Mesodermal cell (in vitro differentiated cells): ENCODE measurements at regions not wholly inside any gene's neighbourhood (a gene's known extent, or its start where the extent isn't known, plus 50 kb on each side); places are given as distances from the start of the nearest gene placed in this dataset.

Experiments used
- H3K27ac ChIP-seq: 2 replicates; pipeline ENCODE4 v1.7.0; 2013; ENCODE audit warnings: mild to moderate bottlenecking, low read depth, low read length, moderate library complexity; ENCODE audit not compliant: severe bottlenecking
- H3K36me3 ChIP-seq: 2 replicates; pipeline ENCODE4 v1.7.1; 2013; ENCODE audit warnings: mild to moderate bottlenecking, low read length, moderate library complexity; ENCODE audit not compliant: control insufficient read depth, insufficient read depth
- H3K4me1 ChIP-seq: one replicate; pipeline ENCODE4 v1.7.1; 2013; ENCODE audit warnings: mild to moderate bottlenecking, low read length; ENCODE audit not compliant: insufficient read depth, control insufficient read depth, poor library complexity, severe bottlenecking
- H3K4me3 ChIP-seq: 2 replicates; pipeline ENCODE4 v1.7.0; 2013; ENCODE audit warnings: low read length, control low read depth, mild to moderate bottlenecking; ENCODE audit not compliant: insufficient read depth, poor library complexity, severe bottlenecking; ENCODE audit errors: extremely low read depth
- H3K9me3 ChIP-seq: 2 replicates; pipeline ENCODE4 v1.7.1; 2013; ENCODE audit warnings: mild to moderate bottlenecking, low read length, moderate library complexity; ENCODE audit not compliant: control insufficient read depth
- WGBS, 2 experiments: methylation state at CpG; one replicate each; pipeline ENCODE4 v1.1.5; 2013; ENCODE audit warnings: missing lambda C conversion rate in 2 of 2; ENCODE audit not compliant: insufficient coverage in 2 of 2; 5-methylcytosine and 5-hydroxymethylcytosine counted together

GRCh38 chr3:194851941-194852340 is 166.3 kb downstream of the FAM43A start:
- H3K4me3 ChIP-seq: no peak overlapping the region
- no peak overlapping the region for H3K27ac ChIP-seq
- H3K9me3 ChIP-seq: no peaks in the 10 kb centered on the region
- WGBS, 2 experiments: 94 to 100% methylated on average over 3 of the region's 5 CpGs
- H3K4me1 ChIP-seq: peaks cover 7% of the 10 kb centered on the region
- no peaks in the 10 kb centered on the region for H3K36me3 ChIP-seq

- H3K9me3 ChIP-seq: no peaks in the 10 kb centered on the region
- WGBS, 2 experiments: 94 to 96% methylated on average over 22 of the region's 22 CpGs
- no peak overlapping the region for H3K27ac ChIP-seq
- peaks cover 11% of the 10 kb centered on the region for H3K4me1 ChIP-seq
- no peaks in the 10 kb centered on the region for H3K36me3 ChIP-seq
- no peak overlapping the region for H3K4me3 ChIP-seq
Observed at GRCh38 chr3:194852345-194852744, 166.7 kb downstream of the FAM43A start.

DNA sequence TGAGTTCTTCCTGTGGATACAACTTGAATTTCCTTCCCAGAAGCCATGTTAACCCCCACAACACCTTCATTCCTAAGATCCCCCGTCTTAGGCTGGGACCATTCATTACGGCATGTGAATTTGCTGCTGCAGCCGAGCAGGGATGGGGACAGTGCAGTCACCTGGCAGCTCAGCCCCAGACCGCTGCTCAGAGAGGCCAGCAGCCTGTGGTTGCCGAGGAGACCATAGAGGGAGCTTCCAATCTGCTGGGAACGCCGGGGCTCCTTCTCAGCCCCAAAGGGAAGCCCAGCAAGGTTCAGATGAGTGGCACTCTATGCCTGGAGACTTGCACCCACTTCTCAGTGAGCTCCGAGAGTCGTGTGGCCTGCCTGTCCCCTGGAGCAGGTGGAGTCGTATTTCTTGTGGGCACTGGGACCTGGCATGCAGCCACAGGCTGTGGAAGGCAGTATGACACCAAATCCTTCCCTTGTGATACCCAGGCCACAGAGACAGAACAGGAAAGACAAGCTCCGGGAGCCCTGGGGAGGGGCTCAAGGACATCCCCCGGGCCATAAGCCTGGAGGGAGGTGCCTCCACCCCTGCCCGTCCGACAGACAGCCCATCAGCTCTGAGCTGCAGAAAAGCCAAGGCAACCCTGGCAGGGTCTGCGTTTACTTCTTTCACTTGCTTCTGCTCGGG is 167.3 kb downstream of the FAM43A start:
- no peaks in the 10 kb centered on the region for H3K9me3 ChIP-seq
- H3K4me3 ChIP-seq: no peak overlapping the region
- WGBS, 2 experiments: 77 to 87% methylated on average over 15 of the region's 16 CpGs
- peaks cover 15% of the 10 kb centered on the region for H3K4me1 ChIP-seq
- H3K27ac ChIP-seq: no peak overlapping the region
- no peaks in the 10 kb centered on the region for H3K36me3 ChIP-seq

GRCh38 chr3:194854206-194854605 is 168.5 kb downstream of the FAM43A start:
- Histone ChIP-seq H3K36me3 (no peaks in the 10 kb centered on the region), H3K4me3 (no peak overlapping the region), H3K27ac (no peak overlapping the region), H3K9me3 (peaks cover 6% of the 10 kb centered on the region), H3K4me1 (peaks cover 15% of the 10 kb centered on the region)
- 92 to 100% methylated on average over 2 of the region's 4 CpGs for WGBS, 2 experiments

GRCh38 chr3:194854659-194855390 is 169.1 kb downstream of the FAM43A start:
- 87 to 89% methylated on average over 8 to 9 of the region's 9 CpGs for WGBS, 2 experiments
- Histone ChIP-seq H3K9me3 (peaks cover 7% of the 10 kb centered on the region), H3K4me1 (peaks cover 9% of the 10 kb centered on the region), H3K36me3 (no peaks in the 10 kb centered on the region), H3K27ac (no peak overlapping the region), H3K4me3 (no peak overlapping the region)

DNA sequence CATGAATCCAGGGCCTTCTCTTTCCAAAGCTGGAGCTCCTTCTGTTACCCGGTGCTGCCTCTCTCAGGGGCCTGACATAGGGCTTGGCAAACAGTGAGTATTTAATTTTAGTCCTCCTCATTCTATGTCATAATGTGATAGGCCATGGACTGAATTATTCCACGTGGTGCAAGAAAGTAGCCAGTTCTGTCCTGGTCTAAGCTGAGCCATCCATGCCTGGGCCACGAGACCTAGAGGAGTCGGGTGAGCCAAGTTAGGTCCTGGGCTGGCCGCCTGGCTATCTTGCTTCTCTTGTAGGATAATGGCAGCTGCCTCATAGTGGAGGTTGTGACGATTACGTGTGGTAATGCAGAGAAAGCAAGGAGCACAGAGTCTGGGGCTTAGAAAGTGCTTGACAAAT is 170.6 kb downstream of the FAM43A start:
- H3K27ac ChIP-seq: no peak overlapping the region
- no peaks in the 10 kb centered on the region for H3K36me3 ChIP-seq
- H3K4me1 ChIP-seq: peaks cover 9% of the 10 kb centered on the region
- WGBS, 2 experiments: 87 to 94% methylated on average over 4 to 7 of the region's 7 CpGs
- no peak overlapping the region for H3K4me3 ChIP-seq
- H3K9me3 ChIP-seq: peaks cover 7% of the 10 kb centered on the region

GRCh38 chr3:194857469-194858113 is 171.9 kb downstream of the FAM43A start:
- 89 to 91% methylated on average over 5 to 6 of the region's 9 CpGs for WGBS, 2 experiments
- no peak overlapping the region for H3K4me3 ChIP-seq
- H3K27ac ChIP-seq: no peak overlapping the region
- H3K9me3 ChIP-seq: peaks cover 7% of the 10 kb centered on the region
- H3K36me3 ChIP-seq: no peaks in the 10 kb centered on the region
- H3K4me1 ChIP-seq: peaks cover 9% of the 10 kb centered on the region

DNA sequence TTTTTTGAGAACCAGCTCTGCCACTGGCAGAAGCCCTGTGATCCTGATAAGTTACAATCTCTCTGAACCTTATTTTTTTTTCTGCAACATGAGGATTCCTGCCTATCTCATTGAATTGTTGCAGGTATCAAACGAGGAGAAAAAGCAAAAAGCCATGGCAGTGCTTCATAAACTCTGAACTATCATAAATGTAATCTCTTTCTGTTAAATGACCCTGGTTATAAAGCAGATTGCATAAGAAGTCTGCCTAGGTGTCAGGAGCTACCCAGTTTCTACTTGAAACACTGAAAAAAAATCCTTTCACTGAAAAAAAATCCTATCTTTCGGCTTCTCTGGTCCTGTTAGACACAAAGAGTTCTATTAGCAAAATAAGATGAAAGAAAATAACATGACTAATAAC is 172.7 kb downstream of the FAM43A start:
- Histone ChIP-seq H3K36me3 (no peaks in the 10 kb centered on the region), H3K27ac (no peak overlapping the region), H3K4me3 (no peak overlapping the region), H3K4me1 (peaks cover 9% of the 10 kb centered on the region), H3K9me3 (peaks cover 7% of the 10 kb centered on the region)
- WGBS, 2 experiments: no CpG with 5 or more reads among the region's 2 CpGs

GRCh38 chr3:194860725-194861124 is 175.0 kb downstream of the FAM43A start:
- Histone ChIP-seq H3K4me1 (peaks cover 9% of the 10 kb centered on the region), H3K27ac (no peak overlapping the region), H3K9me3 (peaks cover 7% of the 10 kb centered on the region), H3K4me3 (no peak overlapping the region), H3K36me3 (no peaks in the 10 kb centered on the region)
- 91 to 93% methylated on average over 7 to 8 of the region's 9 CpGs for WGBS, 2 experiments

- Histone ChIP-seq H3K4me1 (peaks cover 9% of the 10 kb centered on the region), H3K4me3 (no peak overlapping the region), H3K9me3 (peaks cover 7% of the 10 kb centered on the region), H3K36me3 (no peaks in the 10 kb centered on the region), H3K27ac (no peak overlapping the region)
- WGBS, 2 experiments: 94 to 96% methylated on average over 3 of the region's 4 CpGs
Observed at GRCh38 chr3:194861375-194861774, 175.7 kb downstream of the FAM43A start.

DNA sequence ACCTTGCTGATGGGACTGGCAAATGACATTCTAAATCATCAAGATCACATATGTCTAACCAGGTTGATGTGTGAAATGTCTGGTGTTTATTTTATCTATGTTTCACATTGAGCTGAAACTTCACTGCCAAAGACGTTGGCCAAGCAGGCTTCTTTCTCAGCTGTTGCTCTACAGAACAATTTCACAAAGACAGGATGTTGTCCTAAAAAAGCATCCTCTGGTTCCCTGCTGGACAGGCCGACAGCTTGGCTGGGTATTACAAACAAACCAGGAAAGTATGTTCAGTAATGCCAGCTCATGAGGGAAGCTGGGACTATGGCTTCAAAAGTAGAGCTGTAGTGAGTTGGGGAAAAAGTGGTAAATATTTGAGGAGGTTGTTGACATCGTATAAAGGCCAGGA is 179.4 kb downstream of the FAM43A start:
- WGBS, 2 experiments: 83 to 86% methylated on average over 3 of the region's 3 CpGs
- no peak overlapping the region for H3K27ac ChIP-seq
- H3K9me3 ChIP-seq: peaks cover 3% of the 10 kb centered on the region
- H3K4me1 ChIP-seq: no peaks in the 10 kb centered on the region
- H3K36me3 ChIP-seq: no peaks in the 10 kb centered on the region
- H3K4me3 ChIP-seq: no peak overlapping the region
